Stimulated activated CD8-positive, alpha-beta memory T cell treated with anti-CD3 and anti-CD28 coated beads, Interleukin-4, amount 100 ng/mL, for 24 hours (primary cell): ENCODE measurements at regions not wholly inside any gene's neighbourhood (a gene's known extent, or its start where the extent isn't known, plus 50 kb on each side); places are given as distances from the start of the nearest gene placed in this dataset.

Experiments used
- DNase-seq: peaks from one replicate; pipeline ENCODE4 v3.0.0-alpha.2; 2020; ENCODE audit warnings: low read depth

DNA sequence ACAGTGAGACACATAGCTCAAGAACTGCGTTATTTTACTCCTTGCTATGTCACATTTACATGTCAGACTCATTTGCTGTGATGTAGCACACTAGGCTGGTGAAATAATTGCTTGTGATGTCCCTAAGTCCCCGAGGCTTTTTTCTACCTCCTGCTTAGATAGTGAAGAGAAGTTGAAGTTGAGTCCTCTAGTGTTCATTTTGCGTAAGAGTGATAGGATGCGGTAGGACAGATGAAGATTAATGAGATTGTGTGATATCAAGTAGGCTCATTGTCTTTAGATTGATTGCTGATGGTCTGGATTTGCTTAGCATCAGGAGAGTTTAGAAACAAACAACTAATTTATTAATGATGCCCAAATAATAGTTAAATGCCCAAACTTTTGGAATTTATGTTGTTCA, 173.6 kb upstream of the NUDT6 start:
- no peak for DNase-seq

DNA sequence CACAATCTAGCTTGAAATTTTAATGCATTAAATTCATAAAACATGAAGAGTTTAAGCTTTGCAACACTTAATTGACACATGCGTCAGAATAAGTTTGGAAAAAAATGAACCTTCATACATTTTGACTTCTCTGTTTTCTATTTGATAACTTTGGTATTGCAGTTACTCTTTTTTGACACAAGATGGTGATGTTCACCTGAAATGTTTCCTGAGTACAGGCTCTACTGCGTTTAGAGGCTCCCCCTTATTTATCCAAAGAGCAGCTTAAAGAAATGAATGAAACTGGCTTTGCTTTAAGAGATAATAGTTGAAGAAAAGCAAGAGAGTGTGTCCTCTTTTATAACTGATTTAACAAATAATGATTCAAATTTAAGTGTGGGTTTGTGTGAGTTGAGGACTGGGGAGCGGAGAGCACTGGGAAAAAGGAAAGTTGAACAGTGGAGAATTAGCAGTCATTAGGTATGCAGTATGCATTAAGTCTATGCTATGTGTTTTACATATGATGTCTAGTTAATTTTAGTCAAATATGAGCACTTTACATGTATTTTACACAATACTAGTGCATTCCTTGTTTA, 180.6 kb upstream of the NUDT6 start:
- DNase-seq: no peak

DNA sequence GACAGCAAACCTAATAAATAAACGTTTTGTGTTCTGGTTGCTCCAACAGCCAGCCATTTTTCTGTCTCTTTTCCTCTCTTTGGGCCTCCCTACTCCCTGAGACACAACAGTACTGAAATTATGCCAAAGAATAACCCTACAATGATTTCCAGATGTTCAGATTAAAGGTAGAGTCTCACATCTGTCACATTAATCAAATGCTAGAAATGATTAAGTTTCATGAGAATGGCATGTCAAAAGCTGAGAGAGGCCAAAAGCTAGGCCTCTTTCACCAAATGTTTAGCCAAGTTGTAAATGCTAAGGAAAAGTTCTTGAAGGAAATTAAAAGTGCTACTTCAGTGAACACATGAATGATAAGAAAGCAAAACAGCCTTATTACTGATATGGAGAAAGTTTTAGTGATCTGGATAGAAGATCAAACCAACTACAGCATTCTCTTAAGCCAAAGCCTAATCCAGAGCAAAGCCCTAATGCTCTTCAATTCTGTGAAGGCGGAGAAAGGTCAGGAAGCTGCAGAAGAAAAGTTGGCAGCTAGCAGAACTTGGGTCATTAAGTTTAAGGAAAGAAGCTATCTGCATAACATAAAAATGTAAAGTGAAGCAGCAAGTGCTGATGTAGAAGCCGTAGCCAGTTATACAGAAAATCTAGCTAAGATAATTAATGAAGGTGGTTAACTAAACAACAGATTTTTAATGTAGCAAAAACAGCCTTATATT, 182.1 kb upstream of the NUDT6 start:
- DNase-seq: no peak

DNA sequence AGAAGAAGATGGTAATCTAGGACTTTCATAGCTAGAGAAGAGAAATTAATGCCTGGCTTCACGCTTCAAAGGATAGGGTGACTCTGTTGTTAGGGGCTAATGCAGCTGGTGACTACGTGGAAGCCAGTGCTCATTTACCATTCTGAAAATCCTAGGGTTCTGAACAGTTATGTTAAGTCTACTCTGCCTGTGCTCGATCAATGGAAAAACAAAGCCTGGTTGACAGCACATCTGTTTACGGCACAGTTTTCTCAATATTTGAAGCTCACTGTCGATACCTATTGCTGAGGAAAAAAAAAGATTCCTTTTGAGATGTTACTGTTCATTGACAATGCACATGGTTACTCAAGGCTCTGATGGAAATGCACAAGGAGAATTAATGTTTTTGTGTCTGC, 182.6 kb upstream of the NUDT6 start:
- DNase-seq: no peak

DNA sequence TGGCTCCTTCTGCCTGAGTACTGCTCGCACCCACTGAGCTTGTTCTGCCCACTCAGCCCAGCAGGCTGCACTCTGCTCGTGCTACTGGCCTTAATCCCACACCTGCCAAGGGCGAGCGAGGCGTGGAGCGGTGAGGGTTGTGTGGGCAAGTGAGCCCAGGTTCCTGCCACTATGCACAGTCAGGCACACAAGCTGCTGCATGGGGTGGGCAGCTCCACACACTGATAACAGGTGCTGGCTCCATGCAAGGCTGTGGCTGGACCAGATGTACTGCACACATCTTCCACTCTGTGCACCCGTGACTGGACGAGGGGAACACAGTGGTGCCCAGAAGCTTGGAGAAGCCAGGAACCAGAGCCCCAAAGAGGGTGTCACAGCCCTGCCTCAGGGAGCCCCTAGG, 184.3 kb upstream of the NUDT6 start:
- no peak for DNase-seq

DNA sequence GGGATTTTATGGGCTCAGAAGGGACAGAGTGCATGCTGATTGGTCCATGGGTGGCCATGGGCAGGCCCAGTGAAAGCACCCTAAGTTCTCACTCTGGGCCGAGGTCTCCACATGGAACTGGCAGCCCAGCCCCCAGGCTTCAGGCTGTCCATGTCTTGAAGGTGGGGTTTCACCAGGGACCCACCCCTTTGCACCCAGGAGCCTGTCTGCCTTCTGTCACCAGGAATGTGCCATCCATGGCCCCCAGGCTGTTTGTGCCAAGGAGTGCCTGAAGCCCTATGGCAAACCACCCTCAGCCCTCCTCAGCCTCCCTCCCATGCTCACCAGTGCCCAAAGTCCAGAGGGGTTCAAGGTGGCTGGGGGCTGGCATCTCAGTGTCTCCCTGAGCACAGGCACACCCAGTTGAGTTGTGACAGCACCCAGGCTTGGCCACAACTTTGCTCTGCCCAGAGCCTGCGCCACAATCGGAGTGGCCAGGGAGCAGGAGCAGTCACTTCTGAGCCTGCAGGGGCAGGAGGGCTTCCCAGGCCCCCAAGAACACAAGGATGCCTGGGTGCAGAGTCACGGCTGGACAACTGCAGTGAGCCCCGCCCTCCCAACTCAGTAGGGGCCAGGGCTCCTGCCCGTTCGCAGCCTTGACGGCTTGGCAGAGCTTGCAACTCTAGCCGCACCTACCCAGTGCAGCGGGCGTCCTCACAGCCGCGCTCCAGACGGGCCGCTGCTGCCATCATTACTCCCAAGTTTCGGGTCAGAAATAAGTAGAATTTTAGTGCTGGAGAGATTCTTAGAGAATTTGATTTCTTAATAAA, 185.3 kb upstream of the NUDT6 start:
- no peak for DNase-seq

DNA sequence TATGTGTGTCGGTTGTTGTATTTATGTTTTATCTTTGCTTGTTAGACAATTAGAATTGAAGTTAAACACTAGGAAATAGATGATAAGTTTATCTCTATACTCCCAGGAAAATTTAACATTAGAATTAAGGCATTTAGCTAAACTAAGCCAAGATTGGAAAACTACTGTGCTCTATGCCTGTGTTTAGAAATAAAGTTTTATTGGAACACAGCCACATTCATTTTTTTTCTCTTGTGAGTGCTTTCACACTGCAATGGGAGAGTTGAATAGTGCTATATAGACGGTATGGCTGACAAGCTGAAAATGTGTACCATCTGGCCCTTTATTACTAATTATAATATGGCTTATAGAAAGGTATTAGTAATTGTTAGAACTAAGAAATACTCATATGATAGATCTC, 186.7 kb upstream of the NUDT6 start:
- no peak for DNase-seq

DNA sequence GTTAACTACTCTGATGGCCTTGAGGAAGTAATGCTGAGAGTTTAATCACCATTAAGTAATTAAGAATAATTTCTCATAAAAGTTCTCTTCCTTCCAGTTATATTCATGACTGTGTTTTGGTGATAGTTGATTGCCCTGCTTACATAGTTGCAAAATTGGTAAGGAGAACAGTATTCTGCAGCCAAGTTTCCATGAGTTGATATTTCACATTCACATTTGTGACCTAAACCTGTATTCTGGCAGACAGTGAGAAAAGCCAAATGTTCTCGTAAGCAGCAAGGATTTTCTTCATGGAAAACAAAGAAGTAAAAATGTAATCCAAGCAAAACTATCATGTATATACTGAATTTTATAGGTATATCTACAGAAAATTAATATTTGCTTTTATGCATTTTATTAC, 187.8 kb upstream of the NUDT6 start:
- no peak for DNase-seq

DNA sequence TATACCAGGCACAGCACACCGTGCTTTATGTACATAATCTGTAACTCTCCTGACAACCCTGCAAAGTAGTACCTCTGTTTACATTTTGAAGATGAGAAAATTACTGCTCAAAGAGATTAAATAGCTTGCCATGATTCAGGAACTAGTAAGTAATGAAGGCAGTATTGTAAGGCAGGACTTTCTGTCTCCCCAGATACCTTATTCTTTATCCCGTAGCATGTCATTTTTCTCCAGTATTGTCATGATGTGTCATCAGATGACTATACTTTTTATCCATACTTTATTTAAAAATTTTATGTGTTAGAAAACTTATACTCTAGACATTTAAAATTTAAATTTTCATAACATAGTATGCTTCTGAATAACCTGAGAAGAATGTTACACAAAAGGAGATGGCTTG, 188.3 kb upstream of the NUDT6 start:
- no peak for DNase-seq

DNA sequence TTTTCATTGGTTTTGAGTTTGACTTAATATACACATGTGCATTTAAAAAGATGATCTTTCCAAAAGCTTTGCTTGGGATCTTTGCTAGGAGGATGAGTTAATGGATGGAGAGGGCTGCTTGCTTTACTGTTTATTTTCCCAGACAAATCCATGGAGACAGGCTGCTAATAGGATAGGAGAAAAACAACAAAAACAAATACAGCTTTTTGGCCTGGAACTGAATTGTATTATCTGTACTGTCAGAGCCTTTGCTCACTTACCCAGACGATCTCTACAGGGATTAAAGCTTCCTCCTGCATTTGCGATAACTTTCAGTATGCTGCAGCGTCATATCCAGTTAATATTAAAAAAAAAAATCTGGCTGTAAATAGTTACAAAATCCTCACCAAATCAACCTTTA, 190.8 kb upstream of the NUDT6 start:
- no peak for DNase-seq

DNA sequence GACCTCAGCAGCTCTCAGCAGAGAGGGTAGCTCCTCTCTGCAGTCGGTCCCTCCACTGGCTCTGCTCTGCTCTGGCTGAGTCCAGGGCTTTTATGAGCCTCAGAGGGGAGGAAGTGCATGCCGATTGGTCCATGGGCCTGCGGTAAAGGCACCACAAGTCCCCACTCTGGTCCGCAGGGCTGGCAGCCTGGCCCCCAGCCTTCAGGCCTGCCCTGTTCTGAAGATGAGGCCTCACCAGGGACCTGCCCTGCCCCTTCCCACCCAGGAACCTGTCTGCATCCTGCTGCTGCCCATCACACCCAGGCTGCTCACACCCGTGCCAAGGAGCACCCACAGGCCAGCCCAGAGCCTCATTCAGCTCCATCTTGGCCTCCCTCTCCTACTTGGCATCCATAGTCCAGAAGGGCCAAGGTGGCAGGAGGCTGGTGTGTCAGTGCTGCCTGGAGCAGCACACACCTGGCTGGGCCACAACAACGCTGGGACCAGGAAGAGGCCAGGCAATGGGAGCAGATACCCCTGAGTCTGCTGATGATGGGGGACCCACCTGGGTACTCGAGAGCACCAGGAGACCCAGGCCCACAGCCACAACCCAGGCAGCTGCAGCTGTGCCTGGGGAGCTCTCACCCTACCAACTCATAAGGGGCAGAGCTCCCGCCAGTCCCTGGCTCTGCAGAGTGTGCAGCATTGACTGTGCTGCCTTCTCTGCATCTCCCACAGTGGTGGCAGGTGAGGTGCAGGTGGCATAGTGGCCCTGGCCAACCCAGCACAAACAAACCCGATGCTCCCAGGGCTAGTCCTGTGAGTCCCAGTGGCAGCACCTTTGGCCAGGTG, 191.9 kb upstream of the NUDT6 start:
- no peak for DNase-seq

DNA sequence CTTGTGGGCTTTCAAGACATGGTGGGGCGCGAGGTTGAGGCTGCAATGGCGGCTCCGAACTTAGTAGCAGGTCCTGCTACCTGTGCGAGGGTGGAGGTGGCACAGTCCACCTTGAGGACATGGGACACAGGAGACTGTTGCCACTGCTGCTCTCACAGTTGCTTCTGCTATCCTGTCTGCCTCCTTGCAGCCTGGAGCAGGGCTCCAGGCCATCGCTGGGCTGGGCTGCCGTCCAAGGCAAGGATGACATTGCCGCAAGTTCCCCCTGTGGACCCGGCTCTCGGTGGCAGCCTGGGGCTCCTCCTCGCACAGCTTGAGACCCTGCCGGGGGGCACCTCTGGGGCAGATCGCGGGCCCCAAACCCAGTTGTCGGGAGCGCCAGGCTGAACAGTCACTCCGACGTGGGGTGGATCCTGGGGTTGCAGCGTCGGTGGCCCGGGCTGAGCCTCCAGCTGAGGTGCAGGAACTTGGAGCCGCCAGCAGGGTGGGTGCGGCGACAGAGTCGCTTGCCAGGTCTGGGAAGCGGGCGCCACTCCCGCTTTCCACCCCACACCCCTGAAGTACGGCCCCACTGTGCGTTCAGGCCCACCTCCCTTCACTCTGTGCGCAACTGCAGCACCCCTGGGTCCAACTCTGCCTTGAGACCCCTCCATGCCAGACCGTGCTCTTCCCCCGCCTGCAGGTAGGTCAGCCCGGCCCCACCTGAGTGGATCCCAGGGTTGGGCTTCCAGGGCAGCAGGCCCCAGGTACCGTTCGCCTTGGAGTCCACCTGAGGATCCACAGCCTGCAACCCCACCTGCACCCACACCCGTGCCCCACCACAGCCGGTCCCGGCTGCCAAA, 192.7 kb upstream of the NUDT6 start:
- DNase-seq: no peak

DNA sequence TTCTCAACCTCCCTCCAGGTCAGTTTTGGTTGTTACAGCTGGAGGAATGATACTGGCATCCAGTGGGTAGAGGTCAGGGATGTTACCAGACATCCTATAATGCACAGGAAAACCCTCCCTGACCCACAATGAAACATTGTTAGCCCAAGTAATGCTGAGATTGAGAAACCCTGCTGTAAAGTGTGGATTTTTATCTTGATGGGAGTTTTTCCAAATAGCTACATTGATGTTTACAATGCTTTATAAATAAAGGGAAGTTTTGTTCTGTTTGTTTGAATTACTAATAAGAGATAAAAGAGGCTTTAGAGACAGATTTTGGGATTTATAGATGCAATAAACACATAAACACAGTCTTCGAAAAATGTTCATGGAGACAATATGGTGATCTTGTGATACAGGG, 194.0 kb upstream of the NUDT6 start:
- no peak for DNase-seq

DNA sequence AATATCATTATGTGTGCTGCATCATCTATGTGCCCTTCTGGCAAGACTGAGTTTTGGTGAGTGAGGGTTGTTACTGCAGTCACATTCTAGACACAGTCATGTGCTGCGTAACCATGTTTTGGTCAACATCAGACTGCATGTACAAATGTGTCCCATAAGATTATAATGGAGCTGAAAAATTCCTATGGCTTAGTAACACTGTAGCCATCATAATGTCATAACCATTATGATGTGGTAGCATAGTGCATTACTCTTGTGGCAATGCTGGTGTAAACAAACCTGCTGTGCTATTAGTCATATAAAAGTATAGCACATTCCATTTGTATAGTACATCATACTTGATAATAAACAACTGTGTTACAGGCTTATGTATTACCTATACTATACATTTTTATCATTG, 198.1 kb upstream of the NUDT6 start:
- no peak for DNase-seq

DNA sequence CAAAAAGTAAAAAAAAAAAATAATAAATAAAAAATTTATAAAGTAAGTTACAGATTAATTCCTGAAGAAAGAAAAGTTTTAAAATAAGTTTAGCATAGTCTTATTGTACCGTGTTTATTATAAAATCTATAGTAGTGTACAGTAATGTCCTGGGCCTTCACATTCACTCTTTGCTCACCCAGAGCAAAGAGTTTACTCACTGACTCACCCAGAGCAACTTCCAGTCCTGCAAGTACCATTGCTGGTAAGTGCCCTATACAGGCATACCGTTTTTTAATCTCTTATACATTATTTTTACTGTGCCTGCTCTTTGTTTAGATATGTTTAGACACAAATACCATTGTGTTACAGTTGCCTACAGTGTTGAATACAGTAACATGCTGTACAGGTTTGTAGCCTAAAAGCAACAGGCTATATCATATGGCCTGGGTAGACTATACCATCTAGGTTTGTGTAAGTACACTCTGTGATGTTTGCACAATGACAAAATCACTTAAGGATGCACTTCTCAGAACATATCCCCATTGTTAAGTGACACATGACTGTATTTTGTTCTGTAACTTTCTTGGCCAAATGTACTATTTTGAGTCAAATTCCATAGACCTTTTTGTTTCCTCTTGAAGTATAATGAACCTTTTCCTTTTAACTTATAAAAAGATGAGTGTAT, 199.0 kb upstream of the NUDT6 start:
- DNase-seq: no peak

DNA sequence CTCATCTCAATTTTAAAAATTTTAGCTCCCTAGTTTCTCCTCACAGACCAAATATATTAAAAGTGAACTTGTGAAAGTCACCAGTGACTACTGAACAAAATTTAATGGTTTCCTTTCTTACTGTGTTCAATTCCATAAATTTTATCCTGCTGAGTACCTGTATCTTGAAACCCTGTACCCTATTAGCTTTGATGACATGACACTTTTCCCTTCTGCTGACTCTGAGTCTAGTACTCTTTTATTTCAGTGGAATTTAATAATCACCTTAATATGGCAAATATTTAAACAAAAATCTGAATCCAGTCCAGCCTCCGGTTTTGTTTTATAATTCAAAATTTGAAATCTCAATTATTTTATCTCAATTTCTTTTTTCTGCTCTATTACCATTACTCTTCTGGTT, 203.1 kb upstream of the NUDT6 start:
- no peak for DNase-seq

DNA sequence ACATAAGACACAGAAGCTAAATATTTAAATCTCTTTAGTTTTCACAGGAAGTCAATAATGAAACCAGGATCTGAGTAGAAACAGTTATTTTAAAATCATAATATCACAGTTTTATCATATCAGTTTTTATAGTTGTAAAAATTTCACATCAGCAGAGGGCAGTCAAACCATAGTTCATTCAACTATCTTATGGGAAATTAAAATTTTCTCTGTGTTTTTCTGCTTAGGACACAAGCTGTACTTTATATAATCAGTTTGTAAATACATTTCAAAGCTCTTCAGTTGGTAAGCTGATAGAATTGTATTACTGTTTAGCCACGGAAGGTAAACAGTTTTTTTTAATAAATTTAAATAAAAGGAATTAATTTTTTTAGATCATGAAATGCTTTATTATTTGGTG, 204.8 kb upstream of the NUDT6 start:
- DNase-seq: no peak

DNA sequence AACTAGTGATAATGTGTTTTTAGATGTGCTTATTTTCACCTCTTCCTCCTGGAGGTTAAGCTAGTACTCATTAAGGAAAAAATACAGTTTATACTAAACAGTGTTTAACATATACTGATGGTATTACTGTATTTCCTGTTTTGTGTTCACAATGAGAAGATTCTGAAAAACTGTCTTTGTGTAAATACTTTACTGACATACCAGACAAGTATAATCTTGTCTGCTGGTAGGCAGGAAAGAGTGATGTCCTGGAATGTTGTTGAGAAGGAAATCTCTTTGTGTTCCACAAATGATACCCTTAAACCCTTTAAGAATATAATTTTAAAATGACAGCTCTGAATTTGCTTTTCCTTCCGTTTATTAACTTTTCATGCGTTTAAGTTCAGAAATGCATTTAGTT, 205.5 kb upstream of the NUDT6 start:
- no peak for DNase-seq

DNA sequence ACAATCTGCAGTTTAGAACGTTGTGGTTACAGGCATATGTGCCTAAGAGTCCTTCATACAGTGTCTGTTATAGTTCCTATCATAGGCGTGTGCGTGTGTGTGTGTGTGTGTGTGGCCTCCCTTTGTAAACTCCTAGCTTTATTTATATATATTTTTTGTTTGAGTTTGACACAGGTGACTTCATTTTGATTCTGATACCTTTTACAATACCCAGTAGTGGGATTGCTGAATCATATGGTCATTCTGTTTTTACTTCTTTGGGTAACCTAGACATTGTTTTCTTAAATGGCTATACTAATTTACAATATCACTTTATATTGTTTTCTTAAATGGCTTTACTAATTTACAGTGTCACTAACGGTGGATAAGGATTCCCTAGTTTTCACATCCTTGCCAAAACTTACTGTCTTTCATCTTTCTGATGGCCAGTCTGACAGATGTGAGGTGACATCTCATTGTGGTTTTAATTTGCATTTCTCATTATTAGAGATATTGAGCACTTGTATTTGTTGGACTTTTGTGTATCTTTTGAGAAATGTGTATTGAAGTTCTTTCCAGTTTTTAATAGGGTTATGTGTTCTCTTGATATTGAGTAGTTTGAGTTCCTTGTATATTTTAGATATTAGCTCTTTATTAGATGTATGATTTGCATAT, 211.1 kb upstream of the NUDT6 start:
- no peak for DNase-seq

DNA sequence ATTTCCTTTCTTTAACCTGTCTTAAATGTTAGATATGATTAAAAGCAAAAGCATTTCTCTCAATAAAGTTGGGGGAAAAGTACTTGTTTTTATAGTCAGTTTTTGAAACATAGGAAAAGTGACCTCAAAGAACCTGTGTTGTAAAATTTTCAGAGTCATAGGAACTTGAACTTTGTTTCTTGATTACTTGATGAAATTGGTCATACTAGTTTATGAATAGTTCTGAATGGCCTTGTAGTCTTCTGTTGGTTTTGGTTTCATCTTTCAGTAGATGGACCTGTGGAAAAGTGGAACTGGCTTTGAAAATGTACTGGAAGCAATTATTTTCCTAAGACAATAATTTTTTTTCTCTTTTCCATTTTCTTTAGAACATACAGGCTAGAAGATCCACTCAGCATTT, 222.2 kb upstream of the NUDT6 start:
- DNase-seq: no peak

DNA sequence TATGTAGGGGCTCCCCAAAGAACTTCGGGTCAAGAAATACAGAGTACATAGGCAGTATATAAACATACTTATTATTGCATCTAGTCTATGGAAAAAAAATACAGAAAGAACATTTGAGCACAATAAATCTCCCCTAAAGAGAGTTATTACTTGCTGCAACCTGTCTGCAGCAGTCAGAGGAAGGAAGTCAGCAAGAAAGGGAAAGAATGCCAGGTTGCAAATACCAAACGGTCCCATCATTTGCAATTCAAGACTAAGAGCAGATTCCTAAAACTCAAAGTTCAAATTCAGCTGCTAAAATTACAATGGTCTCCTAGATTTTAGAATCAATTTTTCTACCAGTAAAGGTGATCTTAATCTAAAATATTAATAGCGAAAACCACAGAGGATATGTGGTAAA, 236.2 kb upstream of the NUDT6 start:
- DNase-seq: no peak
